ENCODE measurements at regions not wholly inside any gene's neighbourhood (a gene's known extent, or its start where the extent isn't known, plus 50 kb on each side); places are given as distances from the start of the nearest gene placed in this dataset.

DNA sequence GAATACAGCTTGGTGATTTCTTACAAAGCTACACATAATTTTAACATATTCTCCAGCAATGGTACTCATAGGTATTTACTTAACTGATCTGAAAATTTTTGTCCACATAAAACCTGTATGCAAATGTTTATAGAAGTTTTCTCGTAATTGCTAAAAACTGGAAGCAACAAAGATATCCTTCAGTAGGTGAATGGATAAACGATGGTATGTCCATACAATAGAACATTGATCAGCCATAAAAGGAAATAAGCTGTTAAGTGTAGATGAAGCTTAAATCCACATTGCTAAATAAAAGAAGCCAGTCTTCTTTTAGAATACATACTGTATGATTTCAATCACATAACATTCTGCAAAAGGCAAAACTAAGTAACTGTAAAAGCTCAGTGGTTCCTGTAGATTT lies 224.8 kb upstream of the DPYD start:
- TF ChIP-seq CTCF (IDR thresholded peaks at IDR 0.05), result no peak
- TF ChIP-seq POLR2A (IDR thresholded peaks at IDR 0.05), result no peak
- TF ChIP-seq POLR2AphosphoS5 (IDR thresholded peaks at IDR 0.05), result no peak
